ENCODE measurements at regions not wholly inside any gene's neighbourhood (a gene's known extent, or its start where the extent isn't known, plus 50 kb on each side); places are given as distances from the start of the nearest gene placed in this dataset.

DNA sequence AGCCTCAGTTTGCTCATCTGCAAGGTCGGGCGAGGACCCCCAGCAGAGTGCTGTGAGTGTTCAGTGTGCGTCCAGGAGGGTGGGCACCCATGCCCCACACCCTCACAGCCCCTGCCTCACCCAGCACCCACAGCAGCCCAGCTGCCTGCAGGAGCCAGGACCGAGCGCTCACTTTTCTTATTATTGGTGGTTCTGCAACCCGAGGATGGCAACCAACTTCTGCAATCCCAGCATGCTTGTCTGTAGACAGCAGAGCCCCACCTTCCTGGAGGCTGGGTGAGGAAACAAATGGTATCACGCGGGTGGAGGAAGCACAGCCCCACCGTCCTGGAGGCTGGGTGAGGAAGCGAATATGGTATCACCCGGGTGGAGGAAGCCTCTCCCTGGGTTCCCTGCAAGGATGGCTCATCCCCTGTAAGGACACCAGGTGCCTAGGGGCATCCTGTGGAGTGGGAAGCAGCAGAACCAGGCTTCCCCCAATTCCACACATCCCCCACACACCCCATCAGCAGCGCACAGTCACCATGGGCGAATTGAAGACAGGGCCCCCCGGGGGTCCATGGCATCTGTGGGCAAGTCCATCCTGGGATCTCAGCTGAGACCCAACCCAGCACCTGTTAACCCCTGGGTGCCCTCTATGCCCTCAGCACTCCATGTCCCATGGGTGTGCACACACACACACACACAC is 220.5 kb upstream of the RAB6C start:
- DNase-seq: no peak

DNA sequence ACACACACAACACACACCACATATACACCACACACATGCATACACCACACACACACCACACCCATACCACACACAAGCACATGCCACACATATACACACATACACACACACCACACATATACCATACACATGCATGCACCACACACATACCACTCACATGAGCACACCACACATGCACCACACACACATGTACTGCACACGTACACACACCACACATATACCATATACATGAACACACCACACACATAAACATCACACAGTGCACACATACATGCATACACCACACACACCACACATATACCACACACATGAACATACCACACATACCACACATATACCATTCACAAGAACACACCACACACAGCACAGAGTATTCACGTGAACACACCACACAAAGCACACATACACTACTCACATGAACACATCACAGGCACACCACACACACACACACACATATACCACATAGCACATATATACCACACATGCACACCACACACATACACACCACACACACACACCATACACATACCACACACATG is 219.9 kb upstream of the RAB6C start:
- no peak for DNase-seq

DNA sequence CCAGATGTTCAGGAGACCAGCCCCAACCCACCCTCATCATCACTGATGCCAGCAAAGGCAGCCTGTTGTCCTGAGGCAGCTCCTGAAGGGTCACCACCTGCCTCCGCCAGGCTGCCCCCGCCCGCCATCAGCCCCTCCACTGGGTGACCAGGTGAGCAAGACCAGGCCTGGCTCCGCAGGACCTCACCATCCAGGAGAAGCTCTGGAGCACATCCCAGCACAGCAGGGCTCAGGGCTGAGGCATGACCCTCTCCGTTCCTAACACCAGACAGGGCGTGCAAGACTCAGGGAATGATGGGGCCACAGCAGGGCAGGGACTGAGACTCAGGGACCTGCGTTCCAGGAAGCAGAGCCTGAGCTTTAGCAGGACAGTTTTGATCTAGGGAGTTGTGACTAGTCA is 218.8 kb upstream of the RAB6C start:
- DNase-seq: no peak

DNA sequence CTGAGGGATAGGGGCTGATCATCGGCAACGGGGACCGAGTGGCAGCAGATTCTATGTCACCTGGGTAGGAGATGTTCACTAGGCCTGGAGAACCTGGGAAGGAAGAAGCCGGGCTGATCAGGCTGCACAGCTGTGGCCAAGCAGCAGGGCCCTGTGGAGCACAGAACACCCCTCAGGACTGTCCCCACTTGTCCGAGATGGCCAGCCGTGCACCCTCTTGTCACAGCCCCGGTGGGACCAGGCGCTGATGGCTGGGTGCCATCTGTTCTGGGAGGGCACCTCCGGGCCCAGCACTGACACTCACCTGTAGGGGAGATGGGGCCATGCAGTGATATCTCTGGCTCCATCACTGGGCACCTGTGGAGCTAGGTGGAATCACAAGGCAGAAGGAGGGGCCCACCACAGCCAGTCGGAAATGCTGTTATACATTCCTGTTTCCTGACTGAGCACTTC is 217.9 kb upstream of the RAB6C start:
- no peak for DNase-seq

DNA sequence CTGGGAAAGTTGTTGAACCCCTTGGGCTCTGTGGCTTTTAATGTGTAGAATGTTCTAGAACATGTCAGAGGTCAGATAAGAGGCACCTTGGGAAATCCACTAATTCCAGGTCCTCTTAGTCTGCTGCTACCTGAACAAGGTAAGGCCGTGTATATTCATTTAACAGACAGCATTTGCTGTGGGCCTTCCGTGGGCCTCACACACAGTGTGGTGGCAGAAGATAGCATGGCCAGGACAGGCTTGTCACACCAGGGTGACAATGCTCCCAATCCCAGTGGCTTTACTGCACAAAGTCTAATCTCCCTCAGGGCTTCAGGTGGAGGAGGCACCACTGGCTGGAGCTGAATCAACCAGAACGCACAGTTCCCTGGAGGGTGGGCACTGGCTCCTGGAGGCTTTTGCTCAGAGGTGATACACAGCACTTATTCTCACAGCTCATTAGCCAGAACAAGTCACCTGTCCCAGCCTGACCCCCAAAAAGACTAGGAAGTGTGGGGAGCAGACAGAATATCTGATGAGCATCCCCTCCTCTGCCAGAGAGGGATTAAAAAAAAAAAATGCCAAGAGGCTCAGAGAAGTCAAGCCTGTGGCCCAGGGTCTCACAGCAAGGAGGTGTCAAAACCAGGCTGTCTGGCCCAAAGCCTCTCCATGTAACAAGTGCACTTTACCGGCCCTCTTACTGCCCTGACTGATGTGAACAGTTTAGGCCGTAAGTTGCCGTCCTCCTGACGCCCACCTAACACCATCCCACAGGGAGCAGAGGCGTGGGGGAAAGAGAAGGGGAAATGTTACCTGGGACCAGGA is 216.9 kb upstream of the RAB6C start:
- no peak for DNase-seq

DNA sequence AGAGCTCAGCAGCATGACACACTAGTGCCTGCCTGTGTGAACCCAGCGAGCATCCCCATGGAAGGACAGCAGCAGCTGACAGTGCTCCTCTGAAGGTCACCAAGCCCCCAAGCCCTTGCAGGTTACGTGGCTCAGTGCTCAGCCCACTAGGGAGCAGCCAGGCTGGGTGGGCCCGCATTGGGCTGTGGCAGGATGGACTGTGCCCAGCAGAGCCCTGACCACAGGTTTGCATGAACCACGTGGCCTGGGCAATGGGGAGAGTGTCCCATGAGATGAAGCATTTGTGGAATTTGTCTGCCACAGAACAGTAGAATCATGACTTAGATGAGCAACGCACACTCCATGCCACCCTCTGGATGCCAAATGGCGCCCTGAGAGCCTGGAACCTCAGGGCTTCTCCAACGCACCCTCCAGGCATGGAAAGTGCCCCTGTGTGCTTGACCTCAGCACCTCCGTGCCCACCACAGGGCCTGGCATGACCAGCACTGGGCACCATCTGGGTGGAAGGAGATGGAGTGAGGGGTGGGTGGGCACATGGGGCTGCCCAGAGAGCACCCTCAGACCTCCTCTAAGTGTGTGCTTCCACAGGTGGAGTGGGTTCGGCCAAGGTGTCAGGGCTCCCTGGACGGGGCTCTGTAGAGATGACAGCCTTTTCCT is 216.1 kb upstream of the RAB6C start:
- no peak for DNase-seq

DNA sequence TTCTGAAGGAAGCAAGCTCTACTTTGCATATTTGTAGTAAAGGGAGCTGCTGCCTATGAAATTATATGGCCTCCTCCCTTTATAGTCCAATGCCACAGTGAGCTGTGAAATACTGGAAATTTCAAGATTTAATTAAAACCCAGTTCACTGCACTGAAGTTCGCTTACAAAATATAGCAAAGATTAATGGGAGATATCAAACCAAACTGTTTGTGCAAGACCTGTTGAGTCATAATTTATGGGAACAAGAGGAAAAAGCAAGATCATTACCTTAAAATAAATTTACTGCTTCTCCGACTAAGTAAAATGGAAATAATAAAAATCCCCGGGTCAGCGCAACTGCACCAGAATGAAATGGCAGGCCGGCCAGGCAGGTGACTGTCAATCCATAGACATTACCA is 215.5 kb upstream of the RAB6C start:
- DNase-seq: no peak

DNA sequence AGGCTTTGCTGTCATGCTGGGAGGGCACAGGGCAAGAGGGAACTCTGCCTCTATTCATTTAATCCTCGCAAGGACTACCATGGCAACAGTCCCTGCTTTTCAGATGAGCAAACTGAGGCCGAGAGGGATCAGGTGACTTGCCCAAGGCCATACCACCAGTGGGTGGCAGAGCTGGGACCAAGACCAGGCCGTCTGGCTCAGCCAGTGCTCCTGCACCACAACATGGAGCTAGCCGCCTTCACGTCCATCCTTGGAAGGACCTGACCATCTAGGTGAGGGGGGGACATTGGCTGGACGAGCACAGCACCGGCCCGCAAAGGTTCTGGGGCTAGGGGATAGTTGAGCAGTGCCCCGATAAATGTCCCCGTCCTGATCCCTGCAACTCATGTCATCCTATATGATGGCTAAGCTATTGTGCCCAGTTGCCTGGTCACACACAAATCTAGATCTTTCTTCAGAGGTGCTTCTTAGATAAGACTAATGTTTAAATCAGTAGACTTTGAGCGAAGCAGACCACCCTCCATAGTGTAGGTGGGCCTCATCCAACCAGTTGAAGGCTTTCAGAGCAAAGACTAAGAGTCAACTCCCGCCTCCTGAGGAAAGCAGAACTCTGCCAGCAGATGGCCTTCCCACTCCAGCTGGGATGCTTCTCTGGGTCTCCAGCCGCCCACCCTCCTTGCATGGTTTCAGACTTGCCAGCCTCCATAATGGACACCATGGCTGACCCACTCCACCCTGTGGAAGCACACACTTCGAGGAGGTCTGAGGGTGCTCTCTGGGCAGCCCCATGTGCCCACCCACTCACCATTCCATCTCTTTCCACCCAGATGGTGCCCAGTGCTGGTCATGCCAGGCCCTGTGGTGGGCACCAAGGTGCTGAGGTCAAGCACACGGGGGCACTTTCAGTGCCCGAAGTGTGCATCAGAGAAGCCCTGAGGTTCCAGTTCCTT is 214.8 kb upstream of the RAB6C start:
- DNase-seq: no peak

DNA sequence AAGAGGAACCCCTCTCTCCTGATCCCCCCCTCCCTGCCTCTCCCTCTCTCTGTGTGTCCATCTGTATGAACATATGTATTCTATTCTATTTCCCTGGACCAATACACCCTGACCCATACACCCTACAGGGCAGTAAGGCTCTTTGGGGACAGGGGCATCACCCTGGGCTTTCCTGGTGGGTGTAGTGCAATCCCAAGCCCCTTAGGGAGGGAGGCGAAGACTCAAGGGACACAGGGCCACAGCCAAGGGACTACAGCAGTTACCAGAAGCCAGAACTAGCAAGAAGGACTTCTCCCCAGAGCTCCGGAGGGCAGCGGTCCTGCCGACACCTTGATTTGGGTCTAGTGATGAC is 214.2 kb upstream of the RAB6C start:
- DNase-seq: no peak

DNA sequence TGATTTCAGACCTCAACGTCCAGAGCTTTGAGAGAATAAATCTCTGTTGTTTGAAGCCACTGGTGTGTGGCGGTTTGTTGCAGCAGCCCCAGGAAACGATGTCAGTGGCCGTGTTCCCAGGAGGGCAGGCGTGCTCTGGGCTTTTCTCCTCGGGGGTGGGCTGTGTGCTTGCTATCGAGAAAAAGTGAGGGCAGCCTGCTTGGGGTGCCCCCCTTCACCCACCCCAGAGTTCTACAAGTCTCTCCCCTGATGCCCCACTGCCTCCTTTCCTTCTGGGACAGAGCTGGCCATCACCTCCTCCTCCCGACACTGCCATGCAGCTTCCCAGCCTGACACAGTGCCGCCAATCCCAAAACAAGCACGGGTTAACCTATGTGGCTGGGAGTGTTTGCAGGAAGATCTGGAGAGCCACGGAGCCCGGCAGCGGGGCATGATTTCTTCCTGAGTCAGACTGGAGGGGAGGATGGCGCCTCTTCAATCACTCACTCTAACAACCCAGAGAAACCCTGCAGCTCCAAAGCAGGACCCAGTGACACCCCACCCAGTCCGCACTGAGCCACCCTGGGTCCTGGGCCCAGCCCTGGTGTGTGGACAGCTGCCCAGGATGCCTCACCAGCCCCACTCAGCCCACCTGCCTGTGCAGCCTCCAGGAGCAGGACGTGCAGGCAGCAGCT is 213.7 kb upstream of the RAB6C start:
- no peak for DNase-seq

DNA sequence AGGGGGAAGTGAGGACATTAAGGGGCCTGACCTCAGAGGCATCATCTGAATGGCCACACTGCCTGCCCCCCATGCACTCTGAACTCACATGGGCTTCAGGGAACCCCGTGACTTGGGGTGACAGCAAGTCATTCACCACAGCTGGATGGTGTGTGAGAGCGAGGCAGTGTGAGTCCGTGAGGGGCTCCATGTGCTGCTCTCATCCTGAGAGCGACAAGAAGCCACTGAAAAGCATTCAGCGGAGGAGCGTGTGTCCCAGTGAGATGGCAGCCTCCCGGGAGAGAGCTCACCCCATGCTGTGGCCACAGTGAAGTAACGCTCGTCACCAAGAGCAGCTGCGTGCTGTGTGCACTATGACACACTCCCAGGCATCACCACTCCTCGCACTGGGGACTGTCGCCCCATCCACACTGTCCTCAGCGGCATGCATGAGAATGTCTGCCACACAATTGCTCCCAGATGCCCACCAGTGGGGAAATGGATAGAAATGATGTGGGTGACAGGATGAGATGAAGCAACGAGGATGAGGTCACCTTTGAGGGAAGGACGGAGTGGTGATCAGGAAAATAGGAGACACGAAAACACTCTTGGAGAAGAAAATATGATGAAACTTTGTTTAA is 213.0 kb upstream of the RAB6C start:
- DNase-seq: peak; percentile 36

DNA sequence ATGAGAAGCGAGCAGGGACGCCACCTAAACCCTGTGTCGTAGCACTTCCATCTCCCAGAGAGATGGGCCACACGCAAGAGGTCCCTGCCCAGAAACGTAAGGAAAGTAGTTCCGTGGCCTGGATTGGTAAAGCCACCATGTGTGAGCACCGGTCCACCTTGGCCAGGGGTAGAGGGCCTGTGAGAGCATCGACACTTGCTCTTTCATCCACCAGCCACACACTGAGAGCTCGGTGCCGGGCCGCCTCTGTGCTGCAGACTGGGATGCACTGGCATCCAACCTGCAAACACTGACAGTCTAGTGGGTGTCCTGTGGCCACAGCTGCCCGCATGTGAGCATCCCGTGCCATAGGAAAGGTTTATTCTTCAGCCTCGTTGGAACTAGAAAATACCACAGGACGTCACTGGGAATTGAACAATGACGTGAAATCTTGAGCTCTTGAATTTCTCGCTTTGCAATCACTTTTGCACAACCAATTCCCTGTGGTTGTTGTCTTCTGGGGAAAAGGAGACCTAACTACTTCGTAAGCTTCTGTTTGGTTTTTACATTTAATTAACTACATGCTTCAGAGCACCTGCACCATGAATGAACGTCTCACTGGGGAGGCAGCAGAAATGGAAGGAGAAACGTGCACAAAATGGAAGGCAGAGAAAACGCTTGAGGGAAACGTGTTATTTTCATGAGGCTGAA is 212.0 kb upstream of the RAB6C start:
- DNase-seq: no peak

DNA sequence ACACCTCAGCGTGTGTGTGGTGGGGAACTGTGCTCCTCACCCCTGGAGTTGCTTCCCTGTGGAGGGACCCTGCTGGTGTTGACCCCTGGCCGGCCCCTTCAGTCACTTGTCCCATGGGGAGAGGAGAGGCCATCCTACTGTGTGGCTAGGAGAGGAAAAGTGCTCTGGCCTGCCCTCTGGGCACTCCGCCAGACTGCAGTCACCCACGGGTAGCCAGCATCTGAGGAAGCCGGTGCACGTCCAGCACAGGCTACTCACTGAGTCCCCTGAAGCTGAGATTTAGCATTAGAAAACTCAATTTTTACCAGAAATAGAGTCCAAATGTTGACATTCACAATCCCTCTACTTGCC is 211.5 kb upstream of the RAB6C start:
- no peak for DNase-seq

DNA sequence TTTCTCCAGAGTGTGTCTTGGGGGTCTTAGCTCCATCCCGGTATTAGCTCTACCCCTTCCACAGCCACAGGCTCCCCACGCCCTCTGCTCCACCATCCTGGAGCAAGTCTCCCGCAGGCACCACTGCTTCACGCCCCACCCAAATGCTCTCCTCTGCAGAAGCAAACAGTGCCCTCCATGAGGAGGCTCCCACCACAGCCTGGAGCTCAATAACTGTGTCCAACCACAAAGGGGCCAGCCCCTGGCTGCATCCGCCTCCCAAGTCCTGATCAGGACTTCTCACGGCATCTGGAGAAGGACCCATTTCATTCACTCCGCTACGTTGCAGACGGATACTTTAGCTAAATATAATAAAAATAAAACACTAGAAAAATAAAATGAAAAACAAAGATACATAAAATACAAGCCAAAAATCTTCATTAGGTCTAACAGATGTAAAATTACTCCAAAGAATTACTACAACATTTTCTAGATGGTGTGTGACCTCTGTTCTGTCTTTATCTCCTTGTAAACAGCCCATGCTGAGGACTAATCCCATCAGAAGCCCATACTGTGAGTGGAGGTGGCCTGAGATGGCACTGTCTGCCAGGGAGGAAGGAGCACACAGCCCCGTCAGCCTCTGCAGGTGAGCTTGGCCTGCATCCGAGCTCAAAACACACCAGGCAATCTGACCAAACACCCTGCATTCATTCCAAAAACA is 210.8 kb upstream of the RAB6C start:
- no peak for DNase-seq

DNA sequence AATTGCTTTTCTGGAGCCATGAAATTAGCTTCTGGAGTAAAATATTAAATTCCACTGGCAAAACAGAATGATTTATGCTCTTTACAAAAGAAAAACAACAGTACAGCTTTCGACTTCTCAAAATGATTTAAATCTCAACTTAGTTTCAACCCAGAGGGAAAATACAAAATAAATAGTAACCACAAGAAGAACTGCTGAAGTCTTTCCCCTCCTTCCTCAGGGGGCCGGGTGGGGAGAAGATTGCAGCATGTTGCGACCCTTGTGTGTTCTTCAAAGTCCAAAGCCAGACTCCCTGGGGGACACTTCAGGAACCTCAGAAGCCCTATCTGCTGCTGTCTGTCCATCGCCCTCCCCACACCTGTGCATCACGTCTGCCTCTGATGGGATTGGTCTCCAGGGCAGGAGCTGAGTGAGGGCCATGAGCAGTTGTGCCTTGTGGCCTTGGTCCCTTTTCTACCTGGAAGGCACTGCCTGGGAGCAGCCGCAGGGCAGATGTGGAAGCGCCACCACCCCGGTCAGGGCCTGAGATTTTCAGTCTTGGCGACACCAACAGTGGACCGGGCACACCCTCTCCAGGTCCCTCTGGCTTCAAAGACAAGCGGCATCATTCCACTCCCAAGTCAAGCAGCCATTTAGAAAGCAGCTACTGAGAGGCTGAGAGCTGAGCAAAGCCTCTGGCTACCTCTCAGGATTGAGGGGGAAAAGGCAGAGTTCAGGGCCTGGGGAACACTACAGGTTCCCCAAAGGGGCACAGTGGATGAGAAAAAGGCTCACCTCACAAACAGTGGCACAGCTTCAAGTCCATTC is 210.1 kb upstream of the RAB6C start:
- DNase-seq: no peak

DNA sequence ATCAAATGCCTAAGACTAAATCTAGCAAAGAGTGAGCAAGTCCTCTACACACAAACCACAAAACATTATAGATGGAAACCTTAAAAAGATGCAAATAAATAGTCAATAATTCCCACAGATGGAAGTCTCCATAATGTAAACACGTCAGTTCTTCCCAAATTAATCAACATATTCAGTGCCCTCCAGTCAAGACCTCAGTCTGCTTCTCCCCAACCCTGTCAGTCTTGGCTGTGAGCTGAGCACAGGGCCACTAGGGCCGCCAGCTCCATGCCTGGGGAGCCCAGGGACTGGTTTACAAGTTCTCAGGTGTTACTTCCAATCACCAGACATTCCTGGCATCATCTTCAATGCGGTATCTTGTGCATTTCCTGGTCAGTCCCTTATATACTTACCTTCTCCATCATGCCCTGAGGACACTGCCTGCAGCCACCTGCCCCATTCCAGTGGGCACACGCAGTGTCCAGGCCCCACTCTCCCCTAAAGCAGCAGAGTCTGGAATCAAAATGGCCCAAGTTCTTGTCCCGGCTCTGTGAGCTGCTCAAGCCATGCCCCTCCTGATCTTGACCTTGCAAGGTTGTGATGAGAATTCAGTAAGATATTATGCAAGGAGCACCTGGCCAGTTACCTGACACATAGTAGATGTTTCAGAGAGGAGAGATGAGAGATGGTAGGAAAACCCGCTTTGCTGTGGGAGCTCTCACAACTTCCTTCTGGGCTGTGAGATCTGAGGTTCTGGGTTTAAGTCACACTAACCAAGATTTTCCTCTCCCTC is 207.9 kb upstream of the RAB6C start:
- DNase-seq: no peak

DNA sequence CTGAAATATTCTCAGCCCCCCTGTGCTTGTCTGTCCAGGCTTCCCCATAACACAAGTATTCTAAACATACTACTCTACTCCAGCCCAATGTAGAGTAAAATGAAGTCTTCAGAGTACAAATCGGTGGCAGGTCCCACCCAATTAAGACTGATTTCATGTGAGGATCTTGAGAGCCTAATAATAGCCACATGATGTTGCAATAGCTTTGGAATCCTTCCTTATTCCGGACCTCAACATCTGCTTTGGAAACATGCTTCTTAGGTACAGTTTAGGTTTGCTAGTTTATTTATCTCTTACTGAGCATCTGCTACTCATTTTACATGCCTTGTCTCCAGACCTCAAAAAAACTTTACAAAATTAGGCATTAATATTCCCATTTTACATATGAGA is 207.3 kb upstream of the RAB6C start:
- peak; percentile 14 for DNase-seq
